A204.1 (cell line): ENCODE measurements at regions not wholly inside any gene's neighbourhood (a gene's known extent, or its start where the extent isn't known, plus 50 kb on each side); places are given as distances from the start of the nearest gene placed in this dataset.

Source experiments
- FAIRE-seq: peaks from 2 replicates; lab custom pipeline; 2012; peaks lifted over from hg19 to GRCh38; lab: Jason Lieb, UNC

GRCh38 chr12:60345442-60345841 is 749.6 kb downstream of the SLC16A7 start:
- no peak for FAIRE-seq

- no peak for FAIRE-seq
Measured at GRCh38 chr12:60349232-60349978, 753.6 kb downstream of the SLC16A7 start.

- no peak for FAIRE-seq
Measured at GRCh38 chr12:60387356-60387755, 791.5 kb downstream of the SLC16A7 start.

- no peak for FAIRE-seq
Measured at GRCh38 chr12:60391051-60391450, 795.2 kb downstream of the SLC16A7 start.

GRCh38 chr12:60391791-60392190 is 796.0 kb downstream of the SLC16A7 start:
- FAIRE-seq: no peak

- FAIRE-seq: no peak
Measured at GRCh38 chr12:60393093-60393492, 797.3 kb downstream of the SLC16A7 start.

GRCh38 chr12:60394665-60395064 is 798.8 kb downstream of the SLC16A7 start:
- FAIRE-seq: no peak

GRCh38 chr12:60398547-60398946 is 802.7 kb downstream of the SLC16A7 start:
- FAIRE-seq: no peak

- no peak for FAIRE-seq
Measured at GRCh38 chr12:60399064-60399463, 803.2 kb downstream of the SLC16A7 start.

- FAIRE-seq: no peak
Measured at GRCh38 chr12:60402996-60403395, 807.2 kb downstream of the SLC16A7 start.

GRCh38 chr12:60415351-60415750 is 819.5 kb downstream of the SLC16A7 start:
- FAIRE-seq: no peak

- no peak for FAIRE-seq
Measured at GRCh38 chr12:60419986-60420385, 824.2 kb downstream of the SLC16A7 start.

GRCh38 chr12:60421741-60422140 is 825.9 kb downstream of the SLC16A7 start:
- FAIRE-seq: no peak

GRCh38 chr12:60437297-60437696 is 841.5 kb downstream of the SLC16A7 start:
- no peak for FAIRE-seq

GRCh38 chr12:60441577-60441976 is 845.7 kb downstream of the SLC16A7 start:
- no peak for FAIRE-seq

GRCh38 chr12:60451457-60451856 is 855.6 kb downstream of the SLC16A7 start:
- FAIRE-seq: no peak

GRCh38 chr12:60465060-60465459 is 869.2 kb downstream of the SLC16A7 start:
- no peak for FAIRE-seq

GRCh38 chr12:60468546-60468945 is 872.7 kb downstream of the SLC16A7 start:
- FAIRE-seq: no peak

GRCh38 chr12:60475825-60476224 is 880.0 kb downstream of the SLC16A7 start:
- no peak for FAIRE-seq

- FAIRE-seq: no peak
Measured at GRCh38 chr12:60487284-60487683, 891.5 kb downstream of the SLC16A7 start.

- no peak for FAIRE-seq
Measured at GRCh38 chr12:60489071-60489470, 893.2 kb downstream of the SLC16A7 start.

GRCh38 chr12:60494244-60494643 is 898.4 kb downstream of the SLC16A7 start:
- peak; percentile 16 for FAIRE-seq

GRCh38 chr12:60498656-60499055 is 902.8 kb downstream of the SLC16A7 start:
- FAIRE-seq: no peak

- FAIRE-seq: no peak
Measured at GRCh38 chr12:60501124-60501729, 905.4 kb downstream of the SLC16A7 start.
